Nephron progenitor cell (in vitro differentiated cells): ENCODE measurements at regions not wholly inside any gene's neighbourhood (a gene's known extent, or its start where the extent isn't known, plus 50 kb on each side); places are given as distances from the start of the nearest gene placed in this dataset.

Source experiments
- DNase-seq: peaks from one replicate; pipeline ENCODE4 v3.0.0; 2021
- H3K27ac Mint-ChIP-seq: 2 replicates; pipeline ENCODE4 v1.8.0; 2021; ENCODE audit warnings: mild to moderate bottlenecking, moderate library complexity, mixed read lengths
- H3K27me3 Mint-ChIP-seq: 2 replicates; pipeline ENCODE4 v1.8.0; 2021; ENCODE audit warnings: mild to moderate bottlenecking, low read depth, mixed read lengths; ENCODE audit not compliant: poor library complexity
- H3K36me3 Mint-ChIP-seq: 2 replicates; pipeline ENCODE4 v1.8.0; 2021; ENCODE audit warnings: low read depth, mixed read lengths
- H3K4me1 Mint-ChIP-seq: 2 replicates; pipeline ENCODE4 v1.8.0; 2021; ENCODE audit warnings: mixed read lengths
- H3K4me3 Mint-ChIP-seq: 2 replicates; pipeline ENCODE4 v1.8.0; 2021; ENCODE audit warnings: mild to moderate bottlenecking, moderate library complexity, mixed read lengths
- H3K9me3 Mint-ChIP-seq: 2 replicates; pipeline ENCODE4 v1.8.0; 2021; ENCODE audit warnings: mild to moderate bottlenecking, moderate library complexity, mixed read lengths
- CTCF ChIP-seq: fragments of 200-600 bp; sonication (generic); IDR thresholded peaks from 2 replicates; pipeline ENCODE4 v1.5.0; 2021; ENCODE audit warnings: antibody characterized with exemption

GRCh38 chr18:68085251-68085650 is 568.7 kb upstream of the DSEL start:
- Mint-ChIP-seq H3K4me1 (no peaks in the 10 kb centered on the region), H3K27me3 (no peaks in the 10 kb centered on the region), H3K9me3 (no peaks in the 10 kb centered on the region), H3K27ac (no peak overlapping the region), H3K4me3 (no peak overlapping the region), H3K36me3 (no peaks in the 10 kb centered on the region)
- DNase-seq, result no peak
- no peak for TF ChIP-seq CTCF

- no peak overlapping the region for H3K4me3 Mint-ChIP-seq
- H3K9me3 Mint-ChIP-seq, result no peaks in the 10 kb centered on the region
- no peaks in the 10 kb centered on the region for H3K4me1 Mint-ChIP-seq
- no peak for DNase-seq
- no peaks in the 10 kb centered on the region for H3K27me3 Mint-ChIP-seq
- H3K27ac Mint-ChIP-seq, result no peak overlapping the region
- H3K36me3 Mint-ChIP-seq, result no peaks in the 10 kb centered on the region
- no peak for TF ChIP-seq CTCF
These were observed 567.3 kb upstream of the DSEL start for GRCh38 chr18:68083776-68084175.

GRCh38 chr18:68083131-68083530 is 566.6 kb upstream of the DSEL start:
- no peaks in the 10 kb centered on the region for H3K9me3 Mint-ChIP-seq
- no peak for TF ChIP-seq CTCF
- DNase-seq, result no peak
- H3K27ac Mint-ChIP-seq, result no peak overlapping the region
- no peaks in the 10 kb centered on the region for H3K36me3 Mint-ChIP-seq
- H3K27me3 Mint-ChIP-seq, result no peaks in the 10 kb centered on the region
- no peak overlapping the region for H3K4me3 Mint-ChIP-seq
- no peaks in the 10 kb centered on the region for H3K4me1 Mint-ChIP-seq

- no peaks in the 10 kb centered on the region for H3K27me3 Mint-ChIP-seq
These were observed 556.2 kb upstream of the DSEL start for GRCh38 chr18:68072744-68073143.

GRCh38 chr18:68060871-68061270 is 544.4 kb upstream of the DSEL start:
- Mint-ChIP-seq H3K4me3 (no peak overlapping the region), H3K27me3 (peaks cover 3% of the 10 kb centered on the region), H3K9me3 (peaks cover 7% of the 10 kb centered on the region), H3K4me1 (no peaks in the 10 kb centered on the region), H3K36me3 (no peaks in the 10 kb centered on the region), H3K27ac (no peak overlapping the region)
- DNase-seq, result no peak
- TF ChIP-seq CTCF, result no peak

More at GRCh38 chr18:68072744-68073143, 556.2 kb upstream of the DSEL start:
- TF ChIP-seq CTCF, result no peak
- no peak for DNase-seq
- H3K9me3 Mint-ChIP-seq, result peaks cover 21% of the 10 kb centered on the region
- no peak overlapping the region for H3K4me3 Mint-ChIP-seq
- no peak overlapping the region for H3K27ac Mint-ChIP-seq
- no peaks in the 10 kb centered on the region for H3K36me3 Mint-ChIP-seq
- H3K4me1 Mint-ChIP-seq, result no peaks in the 10 kb centered on the region

- H3K27me3 Mint-ChIP-seq, result no peaks in the 10 kb centered on the region
- H3K27ac Mint-ChIP-seq, result no peak overlapping the region
These were observed 540.4 kb upstream of the DSEL start for GRCh38 chr18:68056936-68057335.

More at GRCh38 chr18:68056936-68057335, 540.4 kb upstream of the DSEL start:
- Mint-ChIP-seq H3K36me3 (no peaks in the 10 kb centered on the region), H3K4me1 (no peaks in the 10 kb centered on the region), H3K9me3 (no peaks in the 10 kb centered on the region), H3K4me3 (no peak overlapping the region)
- TF ChIP-seq CTCF, result no peak
- no peak for DNase-seq
